Mucosa of descending colon (tissue), 3 donors: ENCODE measurements at regions not wholly inside any gene's neighbourhood (a gene's known extent, or its start where the extent isn't known, plus 50 kb on each side); places are given as distances from the start of the nearest gene placed in this dataset.

Source experiments
- ATAC-seq: fragments of 200-7000 bp; cut with Tn5 transposase; one replicate; pipeline ENCODE4 v1.9.1; 2020; ENCODE audit warnings: mild to moderate bottlenecking, moderate library complexity
- DNase-seq, 3 donors: peaks; one replicate each; pipeline ENCODE4 v3.0.0-alpha.2; 2020
- H3K36me3 ChIP-seq: fragments of 200-600 bp; one replicate; pipeline ENCODE4 v1.8.0; 2021; ENCODE audit warnings: low read depth, mild to moderate bottlenecking
- H3K4me1 ChIP-seq: fragments of 200-600 bp; one replicate; pipeline ENCODE4 v1.8.0; 2021; ENCODE audit warnings: low read depth, mild to moderate bottlenecking
- H3K4me3 ChIP-seq: fragments of 200-600 bp; one replicate; pipeline ENCODE4 v1.8.0; 2021; ENCODE audit warnings: mild to moderate bottlenecking
- H3K9me3 ChIP-seq: fragments of 200-600 bp; one replicate; pipeline ENCODE4 v1.8.0; 2021; ENCODE audit warnings: mild to moderate bottlenecking
- CTCF ChIP-seq: fragments of 200-600 bp; IDR thresholded peaks from one replicate; pipeline ENCODE4 v1.8.0; 2022; ENCODE audit warnings: antibody characterized with exemption, mild to moderate bottlenecking
- intact Hi-C, 2 donors: fragments of 100-400 bp; cut with DNase I in 1 of 2; cut with micrococcal nuclease in 1 of 2; formaldehyde crosslinking; loops; one replicate each; pipeline versions ENCODE4 v1.11.0 to v1.11.1; 2022; cut with DNase I, micrococcal nuclease
- donor health status: DM: no; HTN: no; CAD: no; lungs with moderate emphysema.
- donor health status: DM: no; HTN: no; CAD: no.
- donor health status: DM: no; HTN: yes; CAD: no.

- H3K36me3 ChIP-seq: no peaks in the 10 kb centered on the region
- H3K9me3 ChIP-seq: peaks cover 22% of the 10 kb centered on the region
- no peaks in the 10 kb centered on the region for H3K4me1 ChIP-seq
- intact Hi-C loops: no loop called here
- TF ChIP-seq CTCF: no peak
- ATAC-seq (no peak), DNase-seq (no peak)
- H3K4me3 ChIP-seq: no peak overlapping the region
Observed at GRCh38 chr5:3276896-3277295, 318.7 kb upstream of the IRX1 start.

GRCh38 chr5:3269395-3270169 is 326.1 kb upstream of the IRX1 start:
- no peak for ATAC-seq
- no peaks in the 10 kb centered on the region for H3K36me3 ChIP-seq
- intact Hi-C loops: no loop called here
- H3K4me1 ChIP-seq: no peaks in the 10 kb centered on the region
- no peak for TF ChIP-seq CTCF
- no peak for DNase-seq
- peaks cover 4% of the 10 kb centered on the region for H3K9me3 ChIP-seq
- no peak overlapping the region for H3K4me3 ChIP-seq

GRCh38 chr5:3268760-3269330 is 326.8 kb upstream of the IRX1 start:
- ATAC-seq (no peak), DNase-seq (no peak)
- H3K9me3 ChIP-seq: peaks cover 3% of the 10 kb centered on the region

GRCh38 chr5:3266861-3267260 is 328.8 kb upstream of the IRX1 start:
- Histone ChIP-seq H3K4me3 (no peak overlapping the region), H3K4me1 (no peaks in the 10 kb centered on the region), H3K36me3 (no peaks in the 10 kb centered on the region), H3K9me3 (peaks cover 17% of the 10 kb centered on the region)
- intact Hi-C loops: no loop called here
- no peak for DNase-seq
- TF ChIP-seq CTCF: no peak
- ATAC-seq: no peak

More at GRCh38 chr5:3268760-3269330, 326.8 kb upstream of the IRX1 start:
- Histone ChIP-seq H3K36me3 (no peaks in the 10 kb centered on the region), H3K4me1 (no peaks in the 10 kb centered on the region), H3K4me3 (no peak overlapping the region)
- no peak for TF ChIP-seq CTCF
- intact Hi-C loops: no loop called here

- Histone ChIP-seq H3K9me3 (peaks cover 20% of the 10 kb centered on the region), H3K36me3 (no peaks in the 10 kb centered on the region), H3K4me1 (no peaks in the 10 kb centered on the region), H3K4me3 (no peak overlapping the region)
- DNase-seq: no peak
- TF ChIP-seq CTCF: no peak
- intact Hi-C loops: no loop called here
- ATAC-seq: no peak
Observed at GRCh38 chr5:3265936-3266335, 329.7 kb upstream of the IRX1 start.
